HepG2 (cell line): ENCODE measurements at regions not wholly inside any gene's neighbourhood (a gene's known extent, or its start where the extent isn't known, plus 50 kb on each side); places are given as distances from the start of the nearest gene placed in this dataset.

Experiments
- TF ChIP-seq, protein P1 (sequence below): sonication (generic); formaldehyde crosslinking; IDR thresholded peaks from 2 replicates; pipeline ENCODE4 v1.5.0; 2020; ENCODE audit warnings: mild to moderate bottlenecking, missing genetic modification reagents, moderate library complexity
- TF ChIP-seq, protein P2 (sequence below), 2 experiments: IDR thresholded peaks; 2 replicates each; pipeline ENCODE4 v1.6.1; 2011 to 2012; ENCODE audit warnings: low read length in 2 of 2, borderline replicate concordance in 1 of 2, low read depth in 1 of 2, mild to moderate bottlenecking in 1 of 2, moderate library complexity in 1 of 2
- TF ChIP-seq, protein P3 (sequence below): sonication (generic); IDR thresholded peaks from 2 replicates; pipeline ENCODE4 v1.6.1; 2016; ENCODE audit warnings: low read depth, borderline replicate concordance

- TF ChIP-seq, protein P1, sequence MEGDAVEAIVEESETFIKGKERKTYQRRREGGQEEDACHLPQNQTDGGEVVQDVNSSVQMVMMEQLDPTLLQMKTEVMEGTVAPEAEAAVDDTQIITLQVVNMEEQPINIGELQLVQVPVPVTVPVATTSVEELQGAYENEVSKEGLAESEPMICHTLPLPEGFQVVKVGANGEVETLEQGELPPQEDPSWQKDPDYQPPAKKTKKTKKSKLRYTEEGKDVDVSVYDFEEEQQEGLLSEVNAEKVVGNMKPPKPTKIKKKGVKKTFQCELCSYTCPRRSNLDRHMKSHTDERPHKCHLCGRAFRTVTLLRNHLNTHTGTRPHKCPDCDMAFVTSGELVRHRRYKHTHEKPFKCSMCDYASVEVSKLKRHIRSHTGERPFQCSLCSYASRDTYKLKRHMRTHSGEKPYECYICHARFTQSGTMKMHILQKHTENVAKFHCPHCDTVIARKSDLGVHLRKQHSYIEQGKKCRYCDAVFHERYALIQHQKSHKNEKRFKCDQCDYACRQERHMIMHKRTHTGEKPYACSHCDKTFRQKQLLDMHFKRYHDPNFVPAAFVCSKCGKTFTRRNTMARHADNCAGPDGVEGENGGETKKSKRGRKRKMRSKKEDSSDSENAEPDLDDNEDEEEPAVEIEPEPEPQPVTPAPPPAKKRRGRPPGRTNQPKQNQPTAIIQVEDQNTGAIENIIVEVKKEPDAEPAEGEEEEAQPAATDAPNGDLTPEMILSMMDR (CRISPR knock-in tag): no peak
- TF ChIP-seq, protein P2, sequence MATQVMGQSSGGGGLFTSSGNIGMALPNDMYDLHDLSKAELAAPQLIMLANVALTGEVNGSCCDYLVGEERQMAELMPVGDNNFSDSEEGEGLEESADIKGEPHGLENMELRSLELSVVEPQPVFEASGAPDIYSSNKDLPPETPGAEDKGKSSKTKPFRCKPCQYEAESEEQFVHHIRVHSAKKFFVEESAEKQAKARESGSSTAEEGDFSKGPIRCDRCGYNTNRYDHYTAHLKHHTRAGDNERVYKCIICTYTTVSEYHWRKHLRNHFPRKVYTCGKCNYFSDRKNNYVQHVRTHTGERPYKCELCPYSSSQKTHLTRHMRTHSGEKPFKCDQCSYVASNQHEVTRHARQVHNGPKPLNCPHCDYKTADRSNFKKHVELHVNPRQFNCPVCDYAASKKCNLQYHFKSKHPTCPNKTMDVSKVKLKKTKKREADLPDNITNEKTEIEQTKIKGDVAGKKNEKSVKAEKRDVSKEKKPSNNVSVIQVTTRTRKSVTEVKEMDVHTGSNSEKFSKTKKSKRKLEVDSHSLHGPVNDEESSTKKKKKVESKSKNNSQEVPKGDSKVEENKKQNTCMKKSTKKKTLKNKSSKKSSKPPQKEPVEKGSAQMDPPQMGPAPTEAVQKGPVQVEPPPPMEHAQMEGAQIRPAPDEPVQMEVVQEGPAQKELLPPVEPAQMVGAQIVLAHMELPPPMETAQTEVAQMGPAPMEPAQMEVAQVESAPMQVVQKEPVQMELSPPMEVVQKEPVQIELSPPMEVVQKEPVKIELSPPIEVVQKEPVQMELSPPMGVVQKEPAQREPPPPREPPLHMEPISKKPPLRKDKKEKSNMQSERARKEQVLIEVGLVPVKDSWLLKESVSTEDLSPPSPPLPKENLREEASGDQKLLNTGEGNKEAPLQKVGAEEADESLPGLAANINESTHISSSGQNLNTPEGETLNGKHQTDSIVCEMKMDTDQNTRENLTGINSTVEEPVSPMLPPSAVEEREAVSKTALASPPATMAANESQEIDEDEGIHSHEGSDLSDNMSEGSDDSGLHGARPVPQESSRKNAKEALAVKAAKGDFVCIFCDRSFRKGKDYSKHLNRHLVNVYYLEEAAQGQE (IDR thresholded peaks at IDR 0.05; ENCODE audit: borderline replicate concordance in 1 of 2, low read depth in 1 of 2, low read length in 2 of 2): no peak
- TF ChIP-seq, protein P3, sequence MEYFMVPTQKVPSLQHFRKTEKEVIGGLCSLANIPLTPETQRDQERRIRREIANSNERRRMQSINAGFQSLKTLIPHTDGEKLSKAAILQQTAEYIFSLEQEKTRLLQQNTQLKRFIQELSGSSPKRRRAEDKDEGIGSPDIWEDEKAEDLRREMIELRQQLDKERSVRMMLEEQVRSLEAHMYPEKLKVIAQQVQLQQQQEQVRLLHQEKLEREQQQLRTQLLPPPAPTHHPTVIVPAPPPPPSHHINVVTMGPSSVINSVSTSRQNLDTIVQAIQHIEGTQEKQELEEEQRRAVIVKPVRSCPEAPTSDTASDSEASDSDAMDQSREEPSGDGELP: no peak
Observed at GRCh38 chr1:71307451-71307850, 226.6 kb upstream of the ZRANB2 start.
